ENCODE measurements at regions not wholly inside any gene's neighbourhood (a gene's known extent, or its start where the extent isn't known, plus 50 kb on each side); places are given as distances from the start of the nearest gene placed in this dataset.

- peak; percentile 66 for DNase-seq
Measured at GRCh38 chr3:63048367-63049326, 173.4 kb upstream of the CADPS start.

- DNase-seq, result peak; percentile 81
Measured at GRCh38 chr3:63050548-63051177, 175.4 kb upstream of the CADPS start.

- peak; percentile 98 for DNase-seq
Measured at GRCh38 chr3:63051920-63052319, 176.7 kb upstream of the CADPS start.

- DNase-seq, result no peak
Measured at GRCh38 chr3:63056932-63057331, 181.7 kb upstream of the CADPS start.

GRCh38 chr3:63060412-63060811 lies 185.2 kb upstream of the CADPS start:
- DNase-seq, result peak; percentile 21

GRCh38 chr3:63061449-63061848 lies 186.2 kb upstream of the CADPS start:
- no peak for DNase-seq

GRCh38 chr3:63064209-63064755 lies 189.1 kb upstream of the CADPS start:
- DNase-seq, result peak; percentile 65

- DNase-seq, result peak; percentile 67
Measured at GRCh38 chr3:63067999-63068645, 192.9 kb upstream of the CADPS start.

- no peak for DNase-seq
Measured at GRCh38 chr3:63069806-63070475, 194.7 kb upstream of the CADPS start.

GRCh38 chr3:63070476-63070810 lies 195.2 kb upstream of the CADPS start:
- no peak for DNase-seq

GRCh38 chr3:63076357-63076756 lies 201.1 kb upstream of the CADPS start:
- DNase-seq, result no peak

- no peak for DNase-seq
Measured at GRCh38 chr3:63086190-63086589, 191.9 kb upstream of the SYNPR start.

- DNase-seq, result no peak
Measured at GRCh38 chr3:63089007-63089750, 188.9 kb upstream of the SYNPR start.

GRCh38 chr3:63089751-63090132 lies 188.4 kb upstream of the SYNPR start:
- DNase-seq, result no peak

- no peak for DNase-seq
Measured at GRCh38 chr3:63090656-63091055, 187.5 kb upstream of the SYNPR start.

- DNase-seq, result no peak
Measured at GRCh38 chr3:63092515-63092914, 185.6 kb upstream of the SYNPR start.

- no peak for DNase-seq
Measured at GRCh38 chr3:63094642-63095408, 183.3 kb upstream of the SYNPR start.

GRCh38 chr3:63096248-63097058 lies 181.7 kb upstream of the SYNPR start:
- no peak for DNase-seq

GRCh38 chr3:63097396-63097795 lies 180.7 kb upstream of the SYNPR start:
- DNase-seq, result no peak

GRCh38 chr3:63116922-63117321 lies 161.2 kb upstream of the SYNPR start:
- DNase-seq, result no peak

- DNase-seq, result no peak
Measured at GRCh38 chr3:63124090-63124489, 154.0 kb upstream of the SYNPR start.

Data from fibroblast of skin of right quadriceps (primary cell).